HepG2 (cell line): ENCODE measurements at regions not wholly inside any gene's neighbourhood (a gene's known extent, or its start where the extent isn't known, plus 50 kb on each side); places are given as distances from the start of the nearest gene placed in this dataset.

Experiments
- ATAC-seq: fragments of 200-7000 bp; cut with Tn5 transposase; 3 replicates; pipeline ENCODE4 v1.9.1; 2020; ENCODE audit warnings: mild to moderate bottlenecking, moderate library complexity
- BruUV-seq: library from RNA; stranded (reverse); fragments of 400-500 nt; replicated peaks from 2 replicates; lab custom pipeline; 2021; lab: Mats Ljungman, UMichigan
- CTCF ChIA-PET: fragments of 300-600 bp; formaldehyde crosslinking; extraction: SDS; loops from one replicate; lab custom pipeline; 2021; ENCODE audit warnings: low total read pairs, inconsistent platforms, low intra/inter-chr PET ratio; lab: Yijun Ruan, JAX
- POLR2A ChIA-PET: fragments of 350-600 bp; sonication (Branson Sonifier 250); formaldehyde crosslinking; loops from one replicate; lab custom pipeline; 2020; ENCODE audit warnings: antibody characterized with exemption, inconsistent platforms; lab: Yijun Ruan, JAX
- DNase-seq: peaks from one replicate; pipeline ENCODE4 v3.0.0-alpha.2; 2015; ENCODE audit warnings: low spot score
- FAIRE-seq: peaks from 3 replicates; lab custom pipeline; 2011; peaks lifted over from hg19 to GRCh38; lab: Jason Lieb, UNC
- H2AFZ ChIP-seq: one replicate; pipeline ENCODE4 v1.6.1; 2011; ENCODE audit warnings: low read length, inconsistent platforms
- H3K27ac ChIP-seq: fragments of 300-600 bp; 3 replicates; pipeline ENCODE4 v1.8.0; 2011; ENCODE audit warnings: mixed run types, mild to moderate bottlenecking, mixed read lengths, low read length, inconsistent platforms; ENCODE audit not compliant: insufficient read depth; ENCODE audit errors: extremely low read length
- H3K27me3 ChIP-seq, 2 experiments: fragments of 200-600 bp in 1 of 2; 2 replicates in 1 of 2; 3 replicates in 1 of 2; pipeline versions ENCODE4 v1.6.0 to v1.8.0; 2011; ENCODE audit warnings: low read length in 2 of 2, mild to moderate bottlenecking in 2 of 2, moderate library complexity in 2 of 2, inconsistent platforms in 1 of 2; ENCODE audit not compliant: insufficient read depth in 2 of 2, control insufficient read depth in 1 of 2
- H3K36me3 ChIP-seq, 2 experiments: fragments of 200-600 bp in 1 of 2; replicated peaks in 1 of 2; 2 replicates in 1 of 2; 3 replicates in 1 of 2; pipeline versions ENCODE4 v1.5.1 to v1.8.0; 2011; ENCODE audit warnings: low read length in 2 of 2, inconsistent platforms in 1 of 2; ENCODE audit not compliant: insufficient read depth in 2 of 2, control insufficient read depth in 1 of 2
- H3K4me1 ChIP-seq: 2 replicates; pipeline ENCODE4 v1.5.1; 2012; ENCODE audit warnings: low read length, inconsistent platforms; ENCODE audit not compliant: insufficient read depth
- H3K4me2 ChIP-seq: 2 replicates; pipeline ENCODE4 v1.6.0; 2011; ENCODE audit warnings: low read depth, low read length, inconsistent platforms
- H3K4me3 ChIP-seq, 3 experiments: fragments of 200-600 bp in 1 of 3; sonication (generic), shearing (Covaris generic) in 1 of 3; replicated peaks in 1 of 3; 2 replicates each; pipeline ENCODE4 v1.5.1; 2011 to 2016; ENCODE audit warnings: low read length in 3 of 3, inconsistent platforms in 2 of 3, low read depth in 2 of 3, mild to moderate bottlenecking in 2 of 3, control low read depth in 1 of 3, mixed read lengths in 1 of 3; ENCODE audit not compliant: insufficient read depth in 1 of 3
- H3K79me2 ChIP-seq: one replicate; pipeline ENCODE4 v1.6.1; 2011; ENCODE audit warnings: low read length, inconsistent platforms; ENCODE audit not compliant: insufficient read depth
- H3K9ac ChIP-seq: 2 replicates; pipeline ENCODE4 v1.6.0; 2011; ENCODE audit warnings: mild to moderate bottlenecking, low read depth, low read length, inconsistent platforms; ENCODE audit not compliant: insufficient read depth
- H3K9me3 ChIP-seq: 2 replicates; pipeline ENCODE4 v1.5.1; 2012; ENCODE audit warnings: mild to moderate bottlenecking, low read length
- H4K20me1 ChIP-seq: 2 replicates; pipeline ENCODE4 v1.6.0; 2011; ENCODE audit warnings: inconsistent platforms, mild to moderate bottlenecking, low read length, moderate library complexity; ENCODE audit not compliant: insufficient read depth
- NAIF1 ChIP-seq: sonication (generic); formaldehyde crosslinking; IDR thresholded peaks from 2 replicates; pipeline ENCODE4 v1.5.0; 2020; ENCODE audit warnings: mild to moderate bottlenecking, missing genetic modification reagents, borderline replicate concordance
- NKX3-1 ChIP-seq: sonication (generic); formaldehyde crosslinking; IDR thresholded peaks from 2 replicates; pipeline ENCODE4 v1.5.0; 2020; ENCODE audit warnings: missing genetic modification reagents
- PHB2 ChIP-seq: fragments of 450-650 bp; IDR thresholded peaks from 2 replicates; pipeline ENCODE4 v1.6.1; 2018; ENCODE audit not compliant: partially characterized antibody
- PLRG1 ChIP-seq: fragments of 450-650 bp; conservative IDR thresholded peaks from 2 replicates; pipeline ENCODE4 v1.6.1; 2016
- SP1 ChIP-seq, 2 experiments: fragments of 450-650 bp in 1 of 2; sonication (generic) in 1 of 2; formaldehyde crosslinking in 1 of 2; IDR thresholded peaks; 2 replicates each; pipeline versions ENCODE4 v1.4.0 to v1.6.1; 2016 to 2020; ENCODE audit warnings: missing genetic modification reagents in 1 of 2
- ZFAT ChIP-seq: sonication (generic); formaldehyde crosslinking; conservative IDR thresholded peaks from 2 replicates; pipeline ENCODE4 v1.8.1; 2023; ENCODE audit warnings: missing genetic modification reagents, inconsistent platforms
- ZNF326 ChIP-seq: sonication (generic); formaldehyde crosslinking; IDR thresholded peaks from 2 replicates; pipeline ENCODE4 v1.4.0; 2020; ENCODE audit warnings: missing genetic modification reagents, borderline replicate concordance
- ZNF577 ChIP-seq: sonication (generic); formaldehyde crosslinking; IDR thresholded peaks from 2 replicates; pipeline ENCODE4 v1.4.0; 2020; ENCODE audit warnings: mild to moderate bottlenecking, low read depth, missing genetic modification reagents, borderline replicate concordance
- ZNF720 ChIP-seq: sonication (generic); formaldehyde crosslinking; IDR thresholded peaks from 2 replicates; pipeline ENCODE4 v1.4.0; 2020; ENCODE audit warnings: missing genetic modification reagents
- WGBS: methylation state at CpG from one replicate; pipeline ENCODE4 v1.1.6; 2017; ENCODE audit warnings: low lambda C conversion rate; 5-methylcytosine and 5-hydroxymethylcytosine counted together
- in situ Hi-C: cut with HindIII; loops from 2 replicates; pipeline ENCODE4 v1.10.0; 2017; ENCODE audit warnings: low pct_unique_long_range_greater_than_20kb; ENCODE audit not compliant: extremely low pct_ligation_motif_present
- intact Hi-C: fragments of 100-400 bp; cut with micrococcal nuclease; formaldehyde crosslinking; loops from one replicate; pipeline ENCODE4 v1.10.0; 2022; ENCODE audit not compliant: unreplicated experiment
- TF ChIP-seq, protein P1 (sequence below): sonication (generic); formaldehyde crosslinking; IDR thresholded peaks from 2 replicates; pipeline ENCODE4 v1.9.0; 2021; ENCODE audit warnings: missing genetic modification reagents, borderline replicate concordance
- TF ChIP-seq, protein P2 (sequence below): sonication (generic); formaldehyde crosslinking; IDR thresholded peaks from 2 replicates; pipeline ENCODE4 v1.5.0; 2020; ENCODE audit warnings: missing genetic modification reagents
- TF ChIP-seq, protein P3 (sequence below): sonication (generic); IDR thresholded peaks from 2 replicates; pipeline ENCODE4 v1.6.1; 2016; ENCODE audit warnings: low read depth, borderline replicate concordance

DNA sequence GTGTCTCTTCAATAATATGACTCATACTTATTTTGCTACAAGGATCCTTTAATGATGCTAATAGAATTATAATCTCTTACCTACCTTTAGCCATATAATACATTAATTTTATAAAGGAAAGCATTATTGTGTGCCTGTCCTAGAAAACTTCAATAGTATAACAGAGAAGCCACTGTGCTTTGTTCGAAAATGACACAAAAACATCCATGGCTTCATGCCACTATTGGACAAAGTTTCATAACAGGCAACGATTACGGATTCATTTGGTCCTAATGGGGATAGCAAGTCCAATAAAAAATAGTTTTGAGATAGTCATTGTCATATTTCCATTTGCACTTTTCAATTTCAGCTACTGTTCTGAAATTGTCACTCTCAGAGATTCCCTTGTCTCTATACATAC lies 52.5 kb upstream of the CCDC150 start:
- Histone ChIP-seq H3K9ac (no peak overlapping the region), H3K79me2 (no peaks in the 10 kb centered on the region), H3K36me3 (no peaks in the 10 kb centered on the region), H3K4me1 (peaks cover 1% of the 10 kb centered on the region; the same call in 1 of the 2 replicates), H3K9me3 (no peaks in the 10 kb centered on the region), H3K4me3 (no peak overlapping the region), H2AFZ (no peak overlapping the region), H3K4me2 (no peak overlapping the region), H3K27ac (no peak overlapping the region), H3K27me3 (peaks cover 2 to 30% of the 10 kb centered on the region in 2 experiments), H4K20me1 (no peaks in the 10 kb centered on the region)
- no TSS peak for BruUV-seq
- no peak for TF ChIP-seq ZNF720 (CRISPR knock-in tag)
- TF ChIP-seq, protein P1, sequence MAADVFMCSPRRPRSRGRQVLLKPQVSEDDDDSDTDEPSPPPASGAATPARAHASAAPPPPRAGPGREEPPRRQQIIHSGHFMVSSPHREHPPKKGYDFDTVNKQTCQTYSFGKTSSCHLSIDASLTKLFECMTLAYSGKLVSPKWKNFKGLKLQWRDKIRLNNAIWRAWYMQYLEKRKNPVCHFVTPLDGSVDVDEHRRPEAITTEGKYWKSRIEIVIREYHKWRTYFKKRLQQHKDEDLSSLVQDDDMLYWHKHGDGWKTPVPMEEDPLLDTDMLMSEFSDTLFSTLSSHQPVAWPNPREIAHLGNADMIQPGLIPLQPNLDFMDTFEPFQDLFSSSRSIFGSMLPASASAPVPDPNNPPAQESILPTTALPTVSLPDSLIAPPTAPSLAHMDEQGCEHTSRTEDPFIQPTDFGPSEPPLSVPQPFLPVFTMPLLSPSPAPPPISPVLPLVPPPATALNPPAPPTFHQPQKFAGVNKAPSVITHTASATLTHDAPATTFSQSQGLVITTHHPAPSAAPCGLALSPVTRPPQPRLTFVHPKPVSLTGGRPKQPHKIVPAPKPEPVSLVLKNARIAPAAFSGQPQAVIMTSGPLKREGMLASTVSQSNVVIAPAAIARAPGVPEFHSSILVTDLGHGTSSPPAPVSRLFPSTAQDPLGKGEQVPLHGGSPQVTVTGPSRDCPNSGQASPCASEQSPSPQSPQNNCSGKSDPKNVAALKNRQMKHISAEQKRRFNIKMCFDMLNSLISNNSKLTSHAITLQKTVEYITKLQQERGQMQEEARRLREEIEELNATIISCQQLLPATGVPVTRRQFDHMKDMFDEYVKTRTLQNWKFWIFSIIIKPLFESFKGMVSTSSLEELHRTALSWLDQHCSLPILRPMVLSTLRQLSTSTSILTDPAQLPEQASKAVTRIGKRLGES (CRISPR knock-in tag), result no peak
- TF ChIP-seq ZFAT (CRISPR knock-in tag), result no peak
- TF ChIP-seq PHB2, result no peak
- no peak for TF ChIP-seq SP1 (IDR thresholded peaks at IDR 0.05)
- TF ChIP-seq SP1 (CRISPR knock-in tag; IDR thresholded peaks at IDR 0.05), result no peak
- TF ChIP-seq ZNF326 (CRISPR knock-in tag), result no peak
- TF ChIP-seq, protein P2, sequence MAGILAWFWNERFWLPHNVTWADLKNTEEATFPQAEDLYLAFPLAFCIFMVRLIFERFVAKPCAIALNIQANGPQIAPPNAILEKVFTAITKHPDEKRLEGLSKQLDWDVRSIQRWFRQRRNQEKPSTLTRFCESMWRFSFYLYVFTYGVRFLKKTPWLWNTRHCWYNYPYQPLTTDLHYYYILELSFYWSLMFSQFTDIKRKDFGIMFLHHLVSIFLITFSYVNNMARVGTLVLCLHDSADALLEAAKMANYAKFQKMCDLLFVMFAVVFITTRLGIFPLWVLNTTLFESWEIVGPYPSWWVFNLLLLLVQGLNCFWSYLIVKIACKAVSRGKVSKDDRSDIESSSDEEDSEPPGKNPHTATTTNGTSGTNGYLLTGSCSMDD (CRISPR knock-in tag), result no peak
- TF ChIP-seq NAIF1, result no peak
- TF ChIP-seq PLRG1, result no peak
- TF ChIP-seq, protein P3, sequence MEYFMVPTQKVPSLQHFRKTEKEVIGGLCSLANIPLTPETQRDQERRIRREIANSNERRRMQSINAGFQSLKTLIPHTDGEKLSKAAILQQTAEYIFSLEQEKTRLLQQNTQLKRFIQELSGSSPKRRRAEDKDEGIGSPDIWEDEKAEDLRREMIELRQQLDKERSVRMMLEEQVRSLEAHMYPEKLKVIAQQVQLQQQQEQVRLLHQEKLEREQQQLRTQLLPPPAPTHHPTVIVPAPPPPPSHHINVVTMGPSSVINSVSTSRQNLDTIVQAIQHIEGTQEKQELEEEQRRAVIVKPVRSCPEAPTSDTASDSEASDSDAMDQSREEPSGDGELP, result no peak
- TF ChIP-seq ZNF577 (CRISPR knock-in tag), result no peak
- TF ChIP-seq NKX3-1 (CRISPR knock-in tag), result no peak
- ChIA-PET POLR2A (no interaction called here), CTCF (no interaction called here)
- no peak for FAIRE-seq
- in situ Hi-C loops, result no loop called here
- DNase-seq, result no peak
- 29% methylated on average over 3 of the region's 3 CpGs for WGBS
- intact Hi-C loops, result no loop called here
- no peak for ATAC-seq
